ENCODE measurements at regions not wholly inside any gene's neighbourhood (a gene's known extent, or its start where the extent isn't known, plus 50 kb on each side); places are given as distances from the start of the nearest gene placed in this dataset.
A peak's percentile ranks its signal among the peaks of the same experiment; 100 is the strongest.

DNA sequence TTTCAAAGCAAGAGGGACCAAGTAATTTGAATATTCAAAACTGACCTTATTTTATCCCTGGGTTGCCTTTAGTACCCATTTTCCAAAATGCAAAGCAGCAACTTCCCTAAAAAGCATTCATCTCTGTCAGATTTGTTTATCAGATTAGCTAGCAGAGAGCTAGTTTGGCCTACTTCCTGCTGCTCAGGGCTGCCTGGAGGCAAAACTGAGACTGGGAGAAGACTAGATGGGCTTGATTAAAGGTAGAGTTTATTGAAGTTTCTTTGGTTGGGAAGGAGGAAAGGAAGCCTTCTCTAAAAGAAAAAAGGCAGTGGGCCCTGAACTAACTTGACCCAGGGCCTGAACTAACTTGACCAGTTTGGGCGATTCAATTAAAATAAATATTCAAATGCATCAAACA is 426.1 kb upstream of the FAM98A start:
- Histone ChIP-seq H3K36me3 (ENCODE audit: control insufficient read depth, insufficient read depth, low read length) (no peaks in the 10 kb centered on the region), H3K4me3 (replicated peaks; ENCODE audit: low read depth, low read length) (no peak overlapping the region), H3K27me3 (replicated peaks; ENCODE audit: control insufficient read depth, insufficient read depth, low read length) (no peaks in the 10 kb centered on the region)
- no peak for DNase-seq (ENCODE audit: extremely low read depth, insufficient read length)
- TF ChIP-seq, protein P1, sequence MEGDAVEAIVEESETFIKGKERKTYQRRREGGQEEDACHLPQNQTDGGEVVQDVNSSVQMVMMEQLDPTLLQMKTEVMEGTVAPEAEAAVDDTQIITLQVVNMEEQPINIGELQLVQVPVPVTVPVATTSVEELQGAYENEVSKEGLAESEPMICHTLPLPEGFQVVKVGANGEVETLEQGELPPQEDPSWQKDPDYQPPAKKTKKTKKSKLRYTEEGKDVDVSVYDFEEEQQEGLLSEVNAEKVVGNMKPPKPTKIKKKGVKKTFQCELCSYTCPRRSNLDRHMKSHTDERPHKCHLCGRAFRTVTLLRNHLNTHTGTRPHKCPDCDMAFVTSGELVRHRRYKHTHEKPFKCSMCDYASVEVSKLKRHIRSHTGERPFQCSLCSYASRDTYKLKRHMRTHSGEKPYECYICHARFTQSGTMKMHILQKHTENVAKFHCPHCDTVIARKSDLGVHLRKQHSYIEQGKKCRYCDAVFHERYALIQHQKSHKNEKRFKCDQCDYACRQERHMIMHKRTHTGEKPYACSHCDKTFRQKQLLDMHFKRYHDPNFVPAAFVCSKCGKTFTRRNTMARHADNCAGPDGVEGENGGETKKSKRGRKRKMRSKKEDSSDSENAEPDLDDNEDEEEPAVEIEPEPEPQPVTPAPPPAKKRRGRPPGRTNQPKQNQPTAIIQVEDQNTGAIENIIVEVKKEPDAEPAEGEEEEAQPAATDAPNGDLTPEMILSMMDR (IDR thresholded peaks at IDR 0.05; ENCODE audit: insufficient read depth, low read length, poor library complexity, severe bottlenecking): no peak

DNA sequence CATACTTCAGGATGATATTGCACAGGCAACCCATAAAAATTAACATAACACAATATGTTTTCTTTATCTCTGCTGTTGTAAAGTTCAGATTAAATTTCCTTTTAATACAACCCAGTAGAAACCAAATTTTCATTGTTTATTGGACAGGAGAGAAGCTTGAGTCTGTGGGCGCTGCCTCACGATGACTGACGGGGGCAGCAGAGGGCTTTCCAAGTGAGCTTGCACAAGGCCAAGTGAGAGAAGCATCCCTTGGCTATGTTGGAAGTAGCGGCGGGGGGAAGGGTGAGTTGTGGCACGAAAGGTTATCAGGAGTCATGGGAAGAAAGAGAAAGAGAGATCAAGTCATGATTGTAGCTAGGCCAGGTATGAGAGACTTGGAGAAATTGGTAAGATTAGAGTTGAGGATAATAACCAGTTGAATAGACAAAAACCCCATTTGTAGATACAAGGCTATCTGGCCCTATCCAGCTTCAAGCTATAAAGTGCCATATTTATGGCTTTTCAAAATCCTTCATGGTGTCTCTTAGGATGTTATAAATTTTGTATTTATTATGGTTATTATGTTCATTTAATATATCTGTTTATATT is 413.7 kb upstream of the FAM98A start:
- no peaks in the 10 kb centered on the region for H3K27me3 ChIP-seq (replicated peaks; ENCODE audit: control insufficient read depth, insufficient read depth, low read length)
- TF ChIP-seq, protein P1 (IDR thresholded peaks at IDR 0.05; ENCODE audit: insufficient read depth, low read length, poor library complexity, severe bottlenecking): peak; percentile 84
- DNase-seq (ENCODE audit: extremely low read depth, insufficient read length): no peak
- no peak overlapping the region for H3K4me3 ChIP-seq (replicated peaks; ENCODE audit: low read depth, low read length)
- H3K36me3 ChIP-seq (ENCODE audit: control insufficient read depth, insufficient read depth, low read length): no peaks in the 10 kb centered on the region

DNA sequence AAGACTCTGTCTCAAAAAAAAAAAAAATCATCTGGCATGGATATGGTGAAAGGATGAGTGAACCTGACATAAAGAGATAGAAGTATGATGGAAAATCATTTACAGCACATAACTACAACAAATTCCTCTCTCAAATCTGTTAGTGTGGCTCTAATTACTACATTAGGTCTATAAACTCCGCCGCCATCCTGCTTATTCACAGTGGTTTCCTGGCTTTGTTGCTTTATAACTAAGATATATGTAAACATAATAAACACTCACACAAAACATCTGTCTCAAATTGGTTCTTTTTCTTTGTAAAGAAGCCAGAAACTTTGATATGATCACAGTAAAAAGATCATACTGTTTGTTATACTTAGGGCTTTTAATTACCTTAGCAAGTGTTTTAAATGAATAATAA is 412.6 kb upstream of the FAM98A start:
- Histone ChIP-seq H3K27me3 (replicated peaks; ENCODE audit: control insufficient read depth, insufficient read depth, low read length) (no peaks in the 10 kb centered on the region), H3K4me3 (replicated peaks; ENCODE audit: low read depth, low read length) (no peak overlapping the region), H3K36me3 (ENCODE audit: control insufficient read depth, insufficient read depth, low read length) (no peaks in the 10 kb centered on the region)
- TF ChIP-seq, protein P1 (IDR thresholded peaks at IDR 0.05; ENCODE audit: insufficient read depth, low read length, poor library complexity, severe bottlenecking): no peak
- no peak for DNase-seq (ENCODE audit: extremely low read depth, insufficient read length)

DNA sequence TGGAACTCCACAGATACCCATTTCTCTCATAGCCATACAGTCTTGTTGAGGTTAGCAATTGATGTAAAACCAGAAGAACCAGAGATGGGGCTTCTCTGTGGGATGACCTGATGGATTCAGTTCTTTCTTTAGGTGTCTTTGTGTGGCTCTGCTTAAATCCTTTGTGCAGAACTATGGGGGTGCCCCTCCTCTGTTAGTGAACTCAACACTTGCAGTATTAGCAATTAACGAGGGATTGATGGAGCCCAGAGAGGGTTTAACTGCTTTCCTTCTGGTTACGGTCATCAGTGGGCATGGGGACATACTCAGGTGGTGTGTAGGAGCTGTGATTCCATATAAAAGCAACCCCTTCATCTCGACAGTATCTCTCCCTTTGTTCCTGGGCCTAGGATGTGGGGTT is 406.8 kb upstream of the FAM98A start:
- Histone ChIP-seq H3K4me3 (replicated peaks; ENCODE audit: low read depth, low read length) (no peak overlapping the region), H3K36me3 (ENCODE audit: control insufficient read depth, insufficient read depth, low read length) (no peaks in the 10 kb centered on the region), H3K27me3 (replicated peaks; ENCODE audit: control insufficient read depth, insufficient read depth, low read length) (no peaks in the 10 kb centered on the region)
- no peak for DNase-seq (ENCODE audit: extremely low read depth, insufficient read length)
- TF ChIP-seq, protein P1 (IDR thresholded peaks at IDR 0.05; ENCODE audit: insufficient read depth, low read length, poor library complexity, severe bottlenecking): no peak

DNA sequence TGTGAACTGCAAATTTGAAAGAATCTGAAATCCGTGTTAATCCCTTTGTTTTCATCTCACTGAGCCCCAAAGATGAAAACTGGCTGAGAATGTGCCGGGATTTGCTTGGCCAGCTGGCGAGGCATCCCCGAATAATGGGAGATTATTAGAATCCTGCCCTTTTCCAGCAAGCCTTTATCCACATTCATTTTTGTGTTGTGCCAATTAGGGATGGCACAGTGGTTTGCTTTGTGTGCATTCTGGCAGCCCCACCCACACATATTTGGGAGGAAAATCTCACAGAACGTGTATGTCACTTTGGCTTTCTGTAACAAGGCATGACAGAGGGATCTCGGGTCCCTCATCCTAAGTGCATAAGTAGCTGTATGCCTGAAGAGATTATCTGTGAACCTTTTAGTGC is 405.8 kb upstream of the FAM98A start:
- Histone ChIP-seq H3K36me3 (ENCODE audit: control insufficient read depth, insufficient read depth, low read length) (no peaks in the 10 kb centered on the region), H3K4me3 (replicated peaks; ENCODE audit: low read depth, low read length) (no peak overlapping the region), H3K27me3 (replicated peaks; ENCODE audit: control insufficient read depth, insufficient read depth, low read length) (no peaks in the 10 kb centered on the region)
- DNase-seq (ENCODE audit: extremely low read depth, insufficient read length): no peak
- TF ChIP-seq, protein P1 (IDR thresholded peaks at IDR 0.05; ENCODE audit: insufficient read depth, low read length, poor library complexity, severe bottlenecking): no peak

DNA sequence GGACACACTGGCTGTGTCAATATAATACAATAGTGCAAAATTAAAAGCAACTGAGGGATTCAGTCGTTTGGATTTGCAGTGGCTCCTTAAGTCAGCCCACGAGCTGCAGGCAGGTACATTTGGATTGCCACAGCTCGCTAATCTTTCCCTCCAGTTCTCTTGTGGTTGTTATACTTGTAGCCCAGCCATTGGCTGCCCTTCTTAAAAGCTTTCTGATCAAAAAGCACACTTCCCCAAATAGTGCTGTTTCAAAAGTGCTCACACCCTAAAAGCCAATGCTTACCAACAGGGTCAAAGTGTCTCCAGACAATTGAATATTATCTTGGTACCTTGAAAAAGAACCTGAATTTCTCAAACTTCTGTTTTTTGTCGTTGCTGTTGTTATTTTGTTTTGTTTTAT is 404.7 kb upstream of the FAM98A start:
- Histone ChIP-seq H3K27me3 (replicated peaks; ENCODE audit: control insufficient read depth, insufficient read depth, low read length) (no peaks in the 10 kb centered on the region), H3K36me3 (ENCODE audit: control insufficient read depth, insufficient read depth, low read length) (no peaks in the 10 kb centered on the region), H3K4me3 (replicated peaks; ENCODE audit: low read depth, low read length) (no peak overlapping the region)
- TF ChIP-seq, protein P1 (IDR thresholded peaks at IDR 0.05; ENCODE audit: insufficient read depth, low read length, poor library complexity, severe bottlenecking): no peak
- no peak for DNase-seq (ENCODE audit: extremely low read depth, insufficient read length)

All from GM06990 (cell line).